IPS-18a (cell line): ENCODE measurements at regions not wholly inside any gene's neighbourhood (a gene's known extent, or its start where the extent isn't known, plus 50 kb on each side); places are given as distances from the start of the nearest gene placed in this dataset.

Experiments
- H3K27ac ChIP-seq: one replicate; pipeline ENCODE4 v1.5.1; 2013; ENCODE audit warnings: low read length
- H3K27me3 ChIP-seq: one replicate; pipeline ENCODE4 v1.6.1; 2013; ENCODE audit warnings: mild to moderate bottlenecking, low read length; ENCODE audit not compliant: control insufficient read depth, insufficient read depth
- H3K36me3 ChIP-seq: one replicate; pipeline ENCODE4 v1.6.1; 2013; ENCODE audit warnings: low read depth, low read length; ENCODE audit not compliant: control insufficient read depth
- H3K4me1 ChIP-seq: one replicate; pipeline ENCODE4 v1.6.1; 2013; ENCODE audit warnings: low read depth, low read length; ENCODE audit not compliant: control insufficient read depth
- H3K4me3 ChIP-seq: one replicate; pipeline ENCODE4 v1.5.1; 2013; ENCODE audit warnings: low read length
- H3K9ac ChIP-seq: one replicate; pipeline ENCODE4 v1.6.1; 2013; ENCODE audit warnings: mild to moderate bottlenecking, low read length, moderate library complexity
- H3K9me3 ChIP-seq: one replicate; pipeline ENCODE4 v1.6.1; 2013; ENCODE audit warnings: low read depth, low read length; ENCODE audit not compliant: control insufficient read depth

- no peak overlapping the region for H3K9ac ChIP-seq
- H3K27ac ChIP-seq, result no peak overlapping the region
- peaks cover 5% of the 10 kb centered on the region for H3K9me3 ChIP-seq
- H3K4me3 ChIP-seq, result no peak overlapping the region
- H3K36me3 ChIP-seq, result no peaks in the 10 kb centered on the region
- H3K27me3 ChIP-seq, result no peaks in the 10 kb centered on the region
- peaks cover 21% of the 10 kb centered on the region for H3K4me1 ChIP-seq
Measured at GRCh38 chr7:45501791-45502190, 72.4 kb upstream of the ADCY1 start.

GRCh38 chr7:45506059-45506458 lies 68.1 kb upstream of the ADCY1 start:
- H3K27me3 ChIP-seq, result no peaks in the 10 kb centered on the region
- H3K36me3 ChIP-seq, result no peaks in the 10 kb centered on the region
- H3K27ac ChIP-seq, result no peak overlapping the region
- H3K9me3 ChIP-seq, result peaks cover 5% of the 10 kb centered on the region
- no peak overlapping the region for H3K4me3 ChIP-seq
- H3K4me1 ChIP-seq, result peaks cover 8% of the 10 kb centered on the region
- H3K9ac ChIP-seq, result no peak overlapping the region

DNA sequence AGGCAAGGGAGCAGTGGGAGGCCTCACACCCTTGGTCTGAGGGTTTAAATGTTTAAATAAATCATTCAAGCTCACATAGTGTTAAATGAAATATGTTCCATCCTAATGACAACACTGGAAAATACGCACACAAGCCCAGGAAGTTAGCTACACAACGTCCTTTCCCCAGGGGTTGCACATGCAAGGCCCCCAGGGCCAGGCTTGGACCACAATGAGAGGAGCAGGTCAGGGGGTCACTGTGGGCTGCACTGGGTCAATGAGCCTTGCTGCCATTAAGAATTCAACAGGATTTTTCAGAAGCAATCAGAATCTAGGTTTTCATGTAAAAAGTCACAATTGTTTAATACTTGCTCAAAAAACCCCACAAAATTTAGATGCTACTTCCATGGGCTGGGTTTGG lies 64.9 kb upstream of the ADCY1 start:
- Histone ChIP-seq H3K9me3 (peaks cover 4% of the 10 kb centered on the region), H3K36me3 (no peaks in the 10 kb centered on the region), H3K9ac (no peak overlapping the region), H3K27me3 (no peaks in the 10 kb centered on the region), H3K27ac (no peak overlapping the region), H3K4me1 (no peaks in the 10 kb centered on the region), H3K4me3 (no peak overlapping the region)

DNA sequence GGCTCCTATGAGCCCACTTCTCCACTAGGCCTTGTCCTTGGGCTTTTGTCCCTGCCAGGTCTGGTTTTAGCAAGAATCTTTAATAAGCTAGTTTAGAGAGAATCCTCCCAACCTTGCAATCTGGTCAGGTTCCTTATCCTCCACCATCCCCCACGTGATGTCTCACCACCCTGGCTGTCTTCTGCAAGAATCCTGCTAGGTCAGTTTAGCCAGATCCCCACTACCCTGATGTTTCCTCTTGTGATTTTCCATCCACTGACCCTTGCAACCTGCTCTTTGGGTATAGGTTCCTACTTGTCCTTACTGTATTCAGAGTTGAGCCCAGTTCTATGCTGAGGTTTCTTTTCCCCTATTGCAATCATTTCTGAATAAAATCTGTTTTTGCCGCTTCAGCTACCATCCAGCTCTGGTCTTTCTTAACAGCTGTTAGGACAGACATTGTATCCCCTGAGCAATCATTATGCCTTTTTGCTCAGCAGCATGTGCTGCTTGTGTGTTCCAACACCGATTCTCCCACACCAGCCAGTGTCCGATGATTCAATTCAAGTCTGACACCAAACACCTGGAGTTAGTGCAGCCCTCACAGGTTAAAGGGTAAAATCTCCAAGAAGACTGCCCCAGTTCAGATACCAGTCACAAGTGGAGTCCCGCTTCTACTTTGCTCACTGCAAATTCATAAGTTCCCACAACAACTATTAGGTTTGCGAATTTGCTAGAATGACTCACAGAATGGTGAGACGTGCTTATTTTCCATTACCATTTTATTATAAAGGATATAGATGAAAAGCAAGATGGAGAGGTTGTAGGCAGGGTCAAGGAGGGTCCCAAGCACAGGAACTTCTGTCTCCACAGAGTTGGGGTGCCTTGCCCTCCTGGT lies 62.2 kb upstream of the ADCY1 start:
- no peak overlapping the region for H3K4me3 ChIP-seq
- H3K27me3 ChIP-seq, result no peaks in the 10 kb centered on the region
- H3K27ac ChIP-seq, result no peak overlapping the region
- no peak overlapping the region for H3K9ac ChIP-seq
- no peaks in the 10 kb centered on the region for H3K36me3 ChIP-seq
- H3K4me1 ChIP-seq, result peaks cover 6% of the 10 kb centered on the region
- no peaks in the 10 kb centered on the region for H3K9me3 ChIP-seq

GRCh38 chr7:45514944-45515343 lies 59.2 kb upstream of the ADCY1 start:
- peaks cover 10% of the 10 kb centered on the region for H3K9me3 ChIP-seq
- no peaks in the 10 kb centered on the region for H3K27me3 ChIP-seq
- H3K4me3 ChIP-seq, result no peak overlapping the region
- H3K36me3 ChIP-seq, result no peaks in the 10 kb centered on the region
- H3K9ac ChIP-seq, result no peak overlapping the region
- H3K4me1 ChIP-seq, result peaks cover 6% of the 10 kb centered on the region
- no peak overlapping the region for H3K27ac ChIP-seq

- Histone ChIP-seq H3K4me3 (no peak overlapping the region), H3K4me1 (peaks cover 6% of the 10 kb centered on the region), H3K9ac (no peak overlapping the region), H3K27ac (no peak overlapping the region), H3K9me3 (peaks cover 10% of the 10 kb centered on the region), H3K27me3 (no peaks in the 10 kb centered on the region), H3K36me3 (no peaks in the 10 kb centered on the region)
Measured at GRCh38 chr7:45515346-45515745, 58.8 kb upstream of the ADCY1 start.
